Esophagus squamous epithelium (tissue), 4 donors: ENCODE measurements at regions not wholly inside any gene's neighbourhood (a gene's known extent, or its start where the extent isn't known, plus 50 kb on each side); places are given as distances from the start of the nearest gene placed in this dataset.

Experiments used
- CTCF ChIP-seq, 6 experiments: fragments of 450-650 bp in 4 of 6; fragments of 200-600 bp in 2 of 6; sonication (generic) in 2 of 6; IDR thresholded peaks; one replicate each; pipeline ENCODE4 v1.5.1; 2016 to 2019; ENCODE audit warnings: antibody characterized with exemption in 6 of 6, mild to moderate bottlenecking in 4 of 6, moderate library complexity in 4 of 6
- POLR2A ChIP-seq, 4 donors: fragments of 450-650 bp; IDR thresholded peaks; one replicate each; pipeline ENCODE4 v1.6.1; 2017; ENCODE audit warnings: antibody characterized with exemption in 4 of 4, mild to moderate bottlenecking in 4 of 4, moderate library complexity in 3 of 4

GRCh38 chr18:10145546-10145945 lies 231.7 kb downstream of the VAPA start:
- TF ChIP-seq CTCF (IDR thresholded peaks at IDR 0.05) (no peak), POLR2A (IDR thresholded peaks at IDR 0.05) (no peak)
